ENCODE measurements at regions not wholly inside any gene's neighbourhood (a gene's known extent, or its start where the extent isn't known, plus 50 kb on each side); places are given as distances from the start of the nearest gene placed in this dataset.

GRCh38 chr16:22664561-22664997, 149.4 kb upstream of the HS3ST2 start:
- no peaks in the 10 kb centered on the region for H3K36me3 Mint-ChIP-seq (ENCODE audit: insufficient read depth)
- H3K27ac Mint-ChIP-seq = no peak overlapping the region
- H3K4me1 Mint-ChIP-seq (ENCODE audit: low read depth) = no peaks in the 10 kb centered on the region
- no peak overlapping the region for H3K4me3 Mint-ChIP-seq (ENCODE audit: low read depth)
- no peaks in the 10 kb centered on the region for H3K27me3 Mint-ChIP-seq
- H3K9me3 Mint-ChIP-seq (ENCODE audit: low read depth) = no peaks in the 10 kb centered on the region
- no peak for DNase-seq (ENCODE audit: low spot score, unreplicated experiment)
- TF ChIP-seq CTCF (IDR thresholded peaks at IDR 0.05; ENCODE audit: unreplicated experiment) = no peak

GRCh38 chr16:22665048-22665797, 148.7 kb upstream of the HS3ST2 start:
- Mint-ChIP-seq H3K27me3 (no peaks in the 10 kb centered on the region), H3K9me3 (ENCODE audit: low read depth) (no peaks in the 10 kb centered on the region), H3K4me3 (ENCODE audit: low read depth) (no peak overlapping the region), H3K4me1 (ENCODE audit: low read depth) (no peaks in the 10 kb centered on the region), H3K27ac (no peak overlapping the region), H3K36me3 (ENCODE audit: insufficient read depth) (no peaks in the 10 kb centered on the region)
- no peak for DNase-seq (ENCODE audit: low spot score, unreplicated experiment)
- TF ChIP-seq CTCF (IDR thresholded peaks at IDR 0.05; ENCODE audit: unreplicated experiment) = no peak

- Mint-ChIP-seq H3K27ac (no peak overlapping the region), H3K27me3 (no peaks in the 10 kb centered on the region), H3K4me1 (ENCODE audit: low read depth) (no peaks in the 10 kb centered on the region), H3K4me3 (ENCODE audit: low read depth) (no peak overlapping the region), H3K9me3 (ENCODE audit: low read depth) (no peaks in the 10 kb centered on the region), H3K36me3 (ENCODE audit: insufficient read depth) (no peaks in the 10 kb centered on the region)
- TF ChIP-seq CTCF (IDR thresholded peaks at IDR 0.05; ENCODE audit: unreplicated experiment) = no peak
- DNase-seq (ENCODE audit: low spot score, unreplicated experiment) = peak; percentile 6
Observed at GRCh38 chr16:22665803-22666202, 148.2 kb upstream of the HS3ST2 start.

- Mint-ChIP-seq H3K27ac (no peak overlapping the region), H3K27me3 (no peaks in the 10 kb centered on the region), H3K4me3 (ENCODE audit: low read depth) (no peak overlapping the region), H3K36me3 (ENCODE audit: insufficient read depth) (no peaks in the 10 kb centered on the region), H3K9me3 (ENCODE audit: low read depth) (no peaks in the 10 kb centered on the region), H3K4me1 (ENCODE audit: low read depth) (no peaks in the 10 kb centered on the region)
- TF ChIP-seq CTCF (IDR thresholded peaks at IDR 0.05; ENCODE audit: unreplicated experiment) = no peak
- no peak for DNase-seq (ENCODE audit: low spot score, unreplicated experiment)
Observed at GRCh38 chr16:22668318-22668717, 145.6 kb upstream of the HS3ST2 start.

- no peak for TF ChIP-seq CTCF (IDR thresholded peaks at IDR 0.05; ENCODE audit: unreplicated experiment)
- no peaks in the 10 kb centered on the region for H3K36me3 Mint-ChIP-seq (ENCODE audit: insufficient read depth)
- H3K4me1 Mint-ChIP-seq (ENCODE audit: low read depth) = no peaks in the 10 kb centered on the region
- H3K27ac Mint-ChIP-seq = no peak overlapping the region
- DNase-seq (ENCODE audit: low spot score, unreplicated experiment) = no peak
- no peaks in the 10 kb centered on the region for H3K27me3 Mint-ChIP-seq
- H3K9me3 Mint-ChIP-seq (ENCODE audit: low read depth) = no peaks in the 10 kb centered on the region
- no peak overlapping the region for H3K4me3 Mint-ChIP-seq (ENCODE audit: low read depth)
Observed at GRCh38 chr16:22670044-22670536, 143.9 kb upstream of the HS3ST2 start.

Measured in progenitor cell of endocrine pancreas (in vitro differentiated cells).